SH-SY5Y (cell line): ENCODE measurements at regions not wholly inside any gene's neighbourhood (a gene's known extent, or its start where the extent isn't known, plus 50 kb on each side); places are given as distances from the start of the nearest gene placed in this dataset.

Source experiments
- GATA2 ChIP-seq: IDR thresholded peaks from 2 replicates; pipeline ENCODE4 v1.6.1; 2011; ENCODE audit warnings: mild to moderate bottlenecking, low read depth, low read length
- GATA3 ChIP-seq: IDR thresholded peaks from 2 replicates; pipeline ENCODE4 v1.6.1; 2011; ENCODE audit warnings: low read depth, mild to moderate bottlenecking, low read length, moderate library complexity

GRCh38 chr5:103427326-103427725 lies 135.3 kb downstream of the NUDT12 start:
- TF ChIP-seq GATA3 = no peak
- no peak for TF ChIP-seq GATA2
